PC-9 (cell line): ENCODE measurements at regions not wholly inside any gene's neighbourhood (a gene's known extent, or its start where the extent isn't known, plus 50 kb on each side); places are given as distances from the start of the nearest gene placed in this dataset.

Experiments
- BruUV-seq: library from RNA; stranded (reverse); fragments of 400-500 nt; replicated peaks from 2 replicates; lab custom pipeline; 2021; lab: Mats Ljungman, UMichigan
- CTCF ChIA-PET: fragments of 300-600 bp; sonication (Branson Sonifier 250); formaldehyde crosslinking; loops from one replicate; lab custom pipeline; 2022; ENCODE audit warnings: antibody characterized with exemption; lab: Charles Lee
- POLR2A ChIA-PET: fragments of 300-600 bp; sonication (Branson Sonifier 250); formaldehyde crosslinking; loops from one replicate; lab custom pipeline; 2022; ENCODE audit warnings: antibody characterized with exemption; ENCODE audit not compliant: unreplicated experiment; lab: Charles Lee
- DNase-seq, 2 experiments: peaks; one replicate each; pipeline versions ENCODE4 v3.0.0 to v3.0.0-alpha.2; 2015 to 2022; ENCODE audit warnings: mixed read lengths in 1 of 2
- H2AFZ ChIP-seq: fragments of 200-600 bp; sonication (generic); 2 replicates; pipeline ENCODE4 v1.8.1; 2017; ENCODE audit warnings: antibody characterized with exemption
- H3F3A ChIP-seq: fragments of 200-600 bp; sonication (generic); 2 replicates; pipeline ENCODE4 v1.8.1; 2017; ENCODE audit warnings: antibody characterized with exemption, mild to moderate bottlenecking, low read depth; ENCODE audit not compliant: insufficient read depth
- H3K27ac ChIP-seq: fragments of 200-600 bp; sonication (generic); 2 replicates; pipeline ENCODE4 v1.6.1; 2016; ENCODE audit warnings: mixed run types
- H3K27me3 ChIP-seq: fragments of 200-600 bp; sonication (generic); 2 replicates; pipeline ENCODE4 v1.6.1; 2016; ENCODE audit warnings: low read depth, mixed run types; ENCODE audit not compliant: insufficient read depth
- H3K36me3 ChIP-seq: fragments of 200-600 bp; sonication (generic); 2 replicates; pipeline ENCODE4 v1.6.1; 2016; ENCODE audit warnings: low read depth, mixed run types
- H3K4me1 ChIP-seq: fragments of 200-600 bp; sonication (generic); replicated peaks from 2 replicates; pipeline ENCODE4 v1.6.1; 2016; ENCODE audit warnings: mixed run types; ENCODE audit not compliant: insufficient read depth
- H3K4me2 ChIP-seq: fragments of 200-600 bp; sonication (generic); 2 replicates; pipeline ENCODE4 v1.6.1; 2017; ENCODE audit warnings: mixed run types
- H3K4me3 ChIP-seq: fragments of 200-600 bp; sonication (generic); 2 replicates; pipeline ENCODE4 v1.6.1; 2016; ENCODE audit warnings: mixed run types
- H3K79me2 ChIP-seq: fragments of 200-600 bp; sonication (generic); 2 replicates; pipeline ENCODE4 v1.6.1; 2017; ENCODE audit warnings: low read depth, mixed run types
- H3K9me2 ChIP-seq: fragments of 200-600 bp; sonication (generic); 2 replicates; pipeline ENCODE4 v1.8.1; 2017; ENCODE audit warnings: mild to moderate bottlenecking; ENCODE audit not compliant: insufficient read depth
- H3K9me3 ChIP-seq: fragments of 200-600 bp; sonication (generic); 2 replicates; pipeline ENCODE4 v1.8.1; 2016; ENCODE audit warnings: low read depth; ENCODE audit not compliant: insufficient read depth
- H4K20me1 ChIP-seq: fragments of 200-600 bp; sonication (generic); 2 replicates; pipeline ENCODE4 v1.8.1; 2017; ENCODE audit not compliant: insufficient read depth
- CTCF ChIP-seq: fragments of 200-600 bp; sonication (generic); conservative IDR thresholded peaks from 2 replicates; pipeline ENCODE4 v1.6.1; 2017; ENCODE audit warnings: mixed run types, antibody characterized with exemption, mild to moderate bottlenecking, moderate library complexity
- EZH2 ChIP-seq: fragments of 200-600 bp; sonication (generic); IDR thresholded peaks from 2 replicates; pipeline ENCODE4 v1.8.0; 2017; ENCODE audit warnings: antibody characterized with exemption, low read depth
- intact Hi-C: fragments of 100-400 bp; cut with micrococcal nuclease; formaldehyde crosslinking; loops from one replicate; pipeline ENCODE4 v1.10.0; 2022; ENCODE audit not compliant: unreplicated experiment

- Histone ChIP-seq H3K4me3 (no peak overlapping the region), H3K79me2 (no peaks in the 10 kb centered on the region), H3K4me1 (no peaks in the 10 kb centered on the region), H3K9me2 (no peaks in the 10 kb centered on the region), H3K36me3 (no peaks in the 10 kb centered on the region), H2AFZ (no peak overlapping the region), H3F3A (no peaks in the 10 kb centered on the region), H4K20me1 (no peaks in the 10 kb centered on the region), H3K27ac (no peak overlapping the region), H3K9me3 (no peaks in the 10 kb centered on the region; the same call in 1 of the 2 replicates), H3K27me3 (peaks cover 39% of the 10 kb centered on the region), H3K4me2 (no peak overlapping the region)
- BruUV-seq, result no TSS peak
- DNase-seq, result no peak
- no peak for TF ChIP-seq CTCF
- TF ChIP-seq EZH2, result no peak
- intact Hi-C loops, result no loop called here
- CTCF ChIA-PET, result no interaction called here
- POLR2A ChIA-PET, result interaction anchor here (0.6 kb wide), 1 partner anchor 1142 kb away, joined by 9 read pairs; no protein-coding TSS in a partner anchor
Measured at GRCh38 chr1:36540056-36540455, 57.3 kb upstream of the CSF3R start.

- intact Hi-C loops, result no loop called here
- Histone ChIP-seq H3K36me3 (no peaks in the 10 kb centered on the region), H3K9me3 (no peaks in the 10 kb centered on the region), H4K20me1 (no peaks in the 10 kb centered on the region), H3K4me3 (no peak overlapping the region), H3K79me2 (no peaks in the 10 kb centered on the region), H3F3A (no peaks in the 10 kb centered on the region), H3K4me1 (no peaks in the 10 kb centered on the region), H2AFZ (no peak overlapping the region), H3K9me2 (no peaks in the 10 kb centered on the region), H3K27ac (no peak overlapping the region), H3K4me2 (no peak overlapping the region), H3K27me3 (peaks cover 44% of the 10 kb centered on the region)
- BruUV-seq, result no TSS peak
- CTCF ChIA-PET, result no interaction called here
- no peak for TF ChIP-seq CTCF
- TF ChIP-seq EZH2, result no peak
- no peak for DNase-seq
- POLR2A ChIA-PET, result interaction anchor here (0.6 kb wide), 1 partner anchor 1142 kb away, joined by 9 read pairs; no protein-coding TSS in a partner anchor
Measured at GRCh38 chr1:36539526-36539925, 56.8 kb upstream of the CSF3R start.

GRCh38 chr1:36537991-36538390 lies 55.3 kb upstream of the CSF3R start:
- ChIA-PET CTCF (no interaction called here), POLR2A (no interaction called here)
- Histone ChIP-seq H3K4me2 (no peak overlapping the region), H2AFZ (no peak overlapping the region), H3K4me3 (no peak overlapping the region), H3K9me2 (no peaks in the 10 kb centered on the region), H3F3A (no peaks in the 10 kb centered on the region), H3K36me3 (no peaks in the 10 kb centered on the region), H3K27me3 (peaks cover 53% of the 10 kb centered on the region), H3K27ac (no peak overlapping the region), H4K20me1 (no peaks in the 10 kb centered on the region), H3K4me1 (no peaks in the 10 kb centered on the region), H3K79me2 (no peaks in the 10 kb centered on the region), H3K9me3 (no peaks in the 10 kb centered on the region)
- intact Hi-C loops, result no loop called here
- TF ChIP-seq CTCF, result no peak
- TF ChIP-seq EZH2, result no peak
- DNase-seq, result no peak
- BruUV-seq, result no TSS peak
